Panc1 (cell line): ENCODE measurements at regions not wholly inside any gene's neighbourhood (a gene's known extent, or its start where the extent isn't known, plus 50 kb on each side); places are given as distances from the start of the nearest gene placed in this dataset.

Experiments
- ATAC-seq: fragments of 200-7000 bp; cut with Tn5 transposase; 2 replicates; pipeline ENCODE4 v1.9.1; 2020; ENCODE audit warnings: mild to moderate bottlenecking, moderate library complexity
- BruUV-seq: library from RNA; stranded (reverse); fragments of 400-500 nt; replicated peaks from 2 replicates; lab custom pipeline; 2021; lab: Mats Ljungman, UMichigan
- CTCF ChIA-PET: fragments of 300-600 bp; sonication (Branson Sonifier 250); formaldehyde crosslinking; loops from one replicate; lab custom pipeline; 2022; ENCODE audit warnings: antibody characterized with exemption; lab: Charles Lee
- POLR2A ChIA-PET: fragments of 300-600 bp; sonication (Branson Sonifier 250); formaldehyde crosslinking; loops from one replicate; lab custom pipeline; 2022; ENCODE audit warnings: antibody characterized with exemption; lab: Charles Lee
- DNase-seq: peaks from one replicate; pipeline ENCODE4 v3.0.0-alpha.2; 2010; ENCODE audit warnings: low read depth, low spot score
- H3K27ac ChIP-seq: 2 replicates; pipeline ENCODE4 v1.5.1; 2011; ENCODE audit warnings: mild to moderate bottlenecking, low read length, inconsistent platforms
- H3K27me3 ChIP-seq: fragments of 200-500 bp; sonication (Bioruptor generic); 2 replicates; pipeline ENCODE4 v1.6.0; 2014; ENCODE audit warnings: low read length, inconsistent platforms; ENCODE audit not compliant: control insufficient read depth, insufficient read depth
- H3K36me3 ChIP-seq: fragments of 200-500 bp; sonication (Bioruptor generic); 2 replicates; pipeline ENCODE4 v1.5.1; 2014; ENCODE audit warnings: inconsistent platforms, mild to moderate bottlenecking, low read length, moderate library complexity; ENCODE audit not compliant: control insufficient read depth, insufficient read depth
- H3K4me1 ChIP-seq: 2 replicates; pipeline ENCODE4 v1.5.1; 2011; ENCODE audit warnings: inconsistent platforms, mild to moderate bottlenecking, low read length, moderate library complexity; ENCODE audit not compliant: control insufficient read depth, insufficient read depth
- H3K4me3 ChIP-seq, 2 experiments: 2 replicates each; pipeline ENCODE4 v1.5.1; 2011 to 2012; ENCODE audit warnings: low read depth in 2 of 2, low read length in 2 of 2, mild to moderate bottlenecking in 2 of 2, inconsistent platforms in 1 of 2, moderate library complexity in 1 of 2
- H3K9me3 ChIP-seq: fragments of 200-500 bp; sonication (Bioruptor generic); 2 replicates; pipeline ENCODE4 v1.5.1; 2014; ENCODE audit warnings: low read depth, mild to moderate bottlenecking, inconsistent platforms, low read length, moderate library complexity; ENCODE audit not compliant: control insufficient read depth, insufficient read depth
- POLR2AphosphoS5 ChIP-seq: IDR thresholded peaks from 2 replicates; pipeline ENCODE4 v1.6.1; 2012; ENCODE audit warnings: mild to moderate bottlenecking, low read depth, low read length, moderate library complexity
- SIN3A ChIP-seq: IDR thresholded peaks from 2 replicates; pipeline ENCODE4 v1.6.1; 2012; ENCODE audit warnings: low read depth, mild to moderate bottlenecking, low read length, moderate library complexity, borderline replicate concordance; ENCODE audit not compliant: insufficient read depth
- TCF7L2 ChIP-seq: IDR thresholded peaks from 2 replicates; pipeline ENCODE4 v1.6.1; 2011; ENCODE audit warnings: mild to moderate bottlenecking, low read depth, low read length, inconsistent platforms
- in situ Hi-C: cut with HindIII; loops from 2 replicates; pipeline ENCODE4 v1.10.0; 2016; ENCODE audit warnings: low sequenced_read_pairs, low pct_unique_long_range_greater_than_20kb
- intact Hi-C: fragments of 100-400 bp; cut with micrococcal nuclease; formaldehyde crosslinking; loops from one replicate; pipeline ENCODE4 v1.10.0; 2022; ENCODE audit not compliant: unreplicated experiment
- TF ChIP-seq, protein P1 (sequence below), 2 experiments: IDR thresholded peaks; 2 replicates each; pipeline ENCODE4 v1.6.1; 2011 to 2012; ENCODE audit warnings: low read depth in 2 of 2, control low read depth in 1 of 2, low read length in 1 of 2, mild to moderate bottlenecking in 1 of 2, moderate library complexity in 1 of 2; ENCODE audit not compliant: insufficient read depth in 1 of 2
- TF ChIP-seq, protein P2 (sequence below): fragments of 450-650 bp; IDR thresholded peaks from 2 replicates; pipeline ENCODE4 v1.5.1; 2017; ENCODE audit warnings: mild to moderate bottlenecking

DNA sequence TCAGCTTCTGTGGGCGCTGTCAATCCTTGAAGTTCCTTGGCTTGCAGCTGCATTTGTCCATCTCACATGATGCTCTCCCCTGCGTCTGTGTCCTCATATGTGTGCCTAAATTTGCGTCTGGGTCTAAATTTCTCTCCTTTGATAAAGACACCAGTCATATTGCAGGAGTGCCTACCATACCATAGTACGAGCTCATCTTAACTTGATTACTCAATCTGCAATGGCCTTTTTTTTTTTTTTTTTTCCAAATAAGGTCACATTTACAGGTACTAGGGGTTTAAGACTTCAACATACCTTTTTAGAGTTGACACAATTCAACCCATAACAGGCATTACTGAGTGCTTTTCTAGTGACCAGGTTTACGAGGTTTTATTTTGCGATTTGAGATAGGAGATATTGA, 233.3 kb upstream of the TBX3 start:
- in situ Hi-C loops = no loop called here
- no peak overlapping the region for H3K4me3 ChIP-seq
- CTCF ChIA-PET = interaction anchor here (0.6 to 0.7 kb wide), 2 partner anchors 474 to 692 kb away, joined by 3 to 6 read pairs; no protein-coding TSS in a partner anchor
- no peaks in the 10 kb centered on the region for H3K36me3 ChIP-seq
- DNase-seq = no peak
- no peaks in the 10 kb centered on the region for H3K27me3 ChIP-seq
- H3K27ac ChIP-seq = no peak overlapping the region
- intact Hi-C loops = no loop called here
- no peak for ATAC-seq
- no TSS peak for BruUV-seq
- H3K4me1 ChIP-seq = no peaks in the 10 kb centered on the region; the same call in 1 of the 2 replicates
- POLR2A ChIA-PET = no interaction called here
- TF ChIP-seq, protein P1, sequence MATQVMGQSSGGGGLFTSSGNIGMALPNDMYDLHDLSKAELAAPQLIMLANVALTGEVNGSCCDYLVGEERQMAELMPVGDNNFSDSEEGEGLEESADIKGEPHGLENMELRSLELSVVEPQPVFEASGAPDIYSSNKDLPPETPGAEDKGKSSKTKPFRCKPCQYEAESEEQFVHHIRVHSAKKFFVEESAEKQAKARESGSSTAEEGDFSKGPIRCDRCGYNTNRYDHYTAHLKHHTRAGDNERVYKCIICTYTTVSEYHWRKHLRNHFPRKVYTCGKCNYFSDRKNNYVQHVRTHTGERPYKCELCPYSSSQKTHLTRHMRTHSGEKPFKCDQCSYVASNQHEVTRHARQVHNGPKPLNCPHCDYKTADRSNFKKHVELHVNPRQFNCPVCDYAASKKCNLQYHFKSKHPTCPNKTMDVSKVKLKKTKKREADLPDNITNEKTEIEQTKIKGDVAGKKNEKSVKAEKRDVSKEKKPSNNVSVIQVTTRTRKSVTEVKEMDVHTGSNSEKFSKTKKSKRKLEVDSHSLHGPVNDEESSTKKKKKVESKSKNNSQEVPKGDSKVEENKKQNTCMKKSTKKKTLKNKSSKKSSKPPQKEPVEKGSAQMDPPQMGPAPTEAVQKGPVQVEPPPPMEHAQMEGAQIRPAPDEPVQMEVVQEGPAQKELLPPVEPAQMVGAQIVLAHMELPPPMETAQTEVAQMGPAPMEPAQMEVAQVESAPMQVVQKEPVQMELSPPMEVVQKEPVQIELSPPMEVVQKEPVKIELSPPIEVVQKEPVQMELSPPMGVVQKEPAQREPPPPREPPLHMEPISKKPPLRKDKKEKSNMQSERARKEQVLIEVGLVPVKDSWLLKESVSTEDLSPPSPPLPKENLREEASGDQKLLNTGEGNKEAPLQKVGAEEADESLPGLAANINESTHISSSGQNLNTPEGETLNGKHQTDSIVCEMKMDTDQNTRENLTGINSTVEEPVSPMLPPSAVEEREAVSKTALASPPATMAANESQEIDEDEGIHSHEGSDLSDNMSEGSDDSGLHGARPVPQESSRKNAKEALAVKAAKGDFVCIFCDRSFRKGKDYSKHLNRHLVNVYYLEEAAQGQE (IDR thresholded peaks at IDR 0.05; ENCODE audit: insufficient read depth in 1 of 2, low read depth in 2 of 2, low read length in 1 of 2) = no peak
- no peak for TF ChIP-seq TCF7L2
- no peak for TF ChIP-seq POLR2AphosphoS5
- no peaks in the 10 kb centered on the region for H3K9me3 ChIP-seq

DNA sequence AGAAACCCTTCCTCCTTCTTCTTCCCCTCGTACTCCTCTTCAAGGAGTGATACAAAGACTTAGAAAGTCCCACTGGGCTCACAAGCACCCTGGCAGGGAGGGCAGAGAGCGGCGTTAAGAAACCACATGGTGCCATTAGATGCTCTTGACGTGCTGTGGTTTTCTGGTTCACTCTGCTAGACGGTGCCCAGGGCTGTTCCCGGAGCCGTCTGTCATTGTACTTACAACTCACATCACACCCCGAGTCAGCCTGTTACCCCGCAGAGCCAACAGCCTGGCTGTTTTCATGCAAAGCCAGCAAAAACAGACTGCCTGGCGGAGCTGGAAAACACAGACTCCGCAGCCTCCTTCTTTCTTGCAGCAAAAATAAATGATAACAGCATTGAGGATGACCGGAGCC, 232.6 kb upstream of the TBX3 start:
- Histone ChIP-seq H3K36me3 (no peaks in the 10 kb centered on the region), H3K27ac (no peak overlapping the region), H3K27me3 (no peaks in the 10 kb centered on the region), H3K9me3 (no peaks in the 10 kb centered on the region), H3K4me3 (no peak overlapping the region), H3K4me1 (no peaks in the 10 kb centered on the region; the same call in 1 of the 2 replicates)
- CTCF ChIA-PET = no interaction called here
- ATAC-seq (no peak), DNase-seq (no peak)
- no TSS peak for BruUV-seq
- POLR2A ChIA-PET = no interaction called here
- intact Hi-C loops (no loop called here), in situ Hi-C loops (no loop called here)
- TF ChIP-seq POLR2AphosphoS5 (no peak), SIN3A (no peak), TCF7L2 (no peak)
- TF ChIP-seq, protein P2, sequence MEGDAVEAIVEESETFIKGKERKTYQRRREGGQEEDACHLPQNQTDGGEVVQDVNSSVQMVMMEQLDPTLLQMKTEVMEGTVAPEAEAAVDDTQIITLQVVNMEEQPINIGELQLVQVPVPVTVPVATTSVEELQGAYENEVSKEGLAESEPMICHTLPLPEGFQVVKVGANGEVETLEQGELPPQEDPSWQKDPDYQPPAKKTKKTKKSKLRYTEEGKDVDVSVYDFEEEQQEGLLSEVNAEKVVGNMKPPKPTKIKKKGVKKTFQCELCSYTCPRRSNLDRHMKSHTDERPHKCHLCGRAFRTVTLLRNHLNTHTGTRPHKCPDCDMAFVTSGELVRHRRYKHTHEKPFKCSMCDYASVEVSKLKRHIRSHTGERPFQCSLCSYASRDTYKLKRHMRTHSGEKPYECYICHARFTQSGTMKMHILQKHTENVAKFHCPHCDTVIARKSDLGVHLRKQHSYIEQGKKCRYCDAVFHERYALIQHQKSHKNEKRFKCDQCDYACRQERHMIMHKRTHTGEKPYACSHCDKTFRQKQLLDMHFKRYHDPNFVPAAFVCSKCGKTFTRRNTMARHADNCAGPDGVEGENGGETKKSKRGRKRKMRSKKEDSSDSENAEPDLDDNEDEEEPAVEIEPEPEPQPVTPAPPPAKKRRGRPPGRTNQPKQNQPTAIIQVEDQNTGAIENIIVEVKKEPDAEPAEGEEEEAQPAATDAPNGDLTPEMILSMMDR = no peak
- TF ChIP-seq, protein P1 (IDR thresholded peaks at IDR 0.05; ENCODE audit: insufficient read depth in 1 of 2, low read depth in 2 of 2, low read length in 1 of 2) = no peak
